ENCODE measurements at regions not wholly inside any gene's neighbourhood (a gene's known extent, or its start where the extent isn't known, plus 50 kb on each side); places are given as distances from the start of the nearest gene placed in this dataset.
"Not testable (repeated sequence)": the region's sequence is repeated elsewhere in the genome, so short reads cannot be mapped to it uniquely, and the experiment has no call there.

GRCh38 chr9:109616571-109617120 is 118.5 kb upstream of the PTPN3 start:
- Mint-ChIP-seq H3K4me3 (no peak overlapping the region), H3K4me1 (ENCODE audit: low read depth) (no peaks in the 10 kb centered on the region), H3K27ac (no peak overlapping the region), H3K27me3 (peaks cover 17% of the 10 kb centered on the region), H3K36me3 (ENCODE audit: low read depth) (no peaks in the 10 kb centered on the region), H3K9me3 (peaks cover 10% of the 10 kb centered on the region)

DNA sequence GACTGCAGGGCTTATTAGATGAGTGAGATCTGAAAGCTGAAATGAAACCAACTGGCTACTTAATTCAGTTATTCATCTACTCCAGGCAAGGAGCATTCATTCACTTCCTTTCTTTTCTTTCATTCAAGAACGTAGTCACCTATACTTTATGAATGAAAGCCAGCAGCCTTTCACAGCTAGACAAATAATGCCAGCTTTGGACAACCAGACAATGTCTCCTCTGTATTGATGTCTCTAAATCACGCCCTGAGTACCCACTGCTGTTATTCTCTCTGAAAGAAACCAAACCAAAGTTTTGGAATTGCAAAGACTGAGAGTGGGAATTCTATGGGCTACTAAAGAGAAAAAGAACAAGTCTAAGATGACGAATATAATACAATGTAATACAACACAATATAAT is 121.2 kb upstream of the PTPN3 start:
- Mint-ChIP-seq H3K27ac (no peak overlapping the region), H3K4me3 (no peak overlapping the region), H3K9me3 (peaks cover 12% of the 10 kb centered on the region), H3K27me3 (peaks cover 21% of the 10 kb centered on the region), H3K4me1 (ENCODE audit: low read depth) (no peaks in the 10 kb centered on the region), H3K36me3 (ENCODE audit: low read depth) (no peaks in the 10 kb centered on the region)

DNA sequence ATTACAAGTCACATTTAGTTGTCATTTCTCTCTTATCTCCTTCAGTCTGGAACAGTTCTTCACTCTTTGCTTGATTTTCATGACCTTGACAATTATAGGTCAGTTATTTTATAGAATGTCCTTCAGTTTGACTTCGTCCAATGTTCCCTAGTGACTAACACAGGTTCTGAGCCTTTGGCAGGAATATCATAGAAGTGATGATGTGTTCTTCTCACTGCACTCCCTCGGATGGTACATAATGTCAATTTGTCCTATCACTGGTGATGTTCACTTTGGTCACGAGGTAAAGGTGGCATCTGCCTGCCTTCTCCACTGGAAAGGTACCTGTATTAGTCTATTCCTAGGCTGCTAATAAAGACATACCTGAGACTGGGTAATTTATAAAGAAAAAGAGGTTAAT is 126.0 kb upstream of the PTPN3 start:
- Mint-ChIP-seq H3K4me3 (no peak overlapping the region), H3K27me3 (peaks cover 19% of the 10 kb centered on the region), H3K9me3 (peaks cover 7% of the 10 kb centered on the region), H3K36me3 (ENCODE audit: low read depth) (no peaks in the 10 kb centered on the region), H3K4me1 (ENCODE audit: low read depth) (no peaks in the 10 kb centered on the region), H3K27ac (no peak overlapping the region)

DNA sequence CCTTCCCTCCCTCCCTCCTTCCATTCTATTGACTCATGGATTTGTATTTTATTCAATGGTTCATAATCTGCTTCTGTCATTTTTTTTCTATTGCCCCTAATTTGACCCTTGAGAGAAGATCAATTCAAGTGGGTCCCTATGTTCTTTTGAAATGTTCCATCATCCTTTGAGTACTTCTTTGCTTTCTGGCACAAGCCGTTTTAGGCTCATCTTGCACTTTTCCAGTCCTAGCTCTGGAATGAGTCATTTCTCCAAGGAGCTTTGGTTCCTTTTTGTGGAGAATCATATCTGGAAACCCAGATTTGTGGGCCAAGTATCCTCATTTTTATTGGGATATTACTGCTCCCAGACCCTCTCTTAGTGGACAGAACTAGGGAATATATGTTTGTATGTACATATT is 126.8 kb upstream of the PTPN3 start:
- Mint-ChIP-seq H3K4me3 (no peak overlapping the region), H3K27ac (no peak overlapping the region), H3K27me3 (peaks cover 19% of the 10 kb centered on the region), H3K36me3 (ENCODE audit: low read depth) (no peaks in the 10 kb centered on the region), H3K9me3 (peaks cover 7% of the 10 kb centered on the region), H3K4me1 (ENCODE audit: low read depth) (no peaks in the 10 kb centered on the region)

GRCh38 chr9:109627042-109627441 is 128.9 kb upstream of the PTPN3 start:
- H3K4me3 Mint-ChIP-seq, result no peak overlapping the region
- H3K27me3 Mint-ChIP-seq, result peaks cover 11% of the 10 kb centered on the region
- H3K27ac Mint-ChIP-seq, result no peak overlapping the region
- H3K36me3 Mint-ChIP-seq (ENCODE audit: low read depth), result no peaks in the 10 kb centered on the region
- H3K4me1 Mint-ChIP-seq (ENCODE audit: low read depth), result no peaks in the 10 kb centered on the region
- H3K9me3 Mint-ChIP-seq, result peaks cover 10% of the 10 kb centered on the region

DNA sequence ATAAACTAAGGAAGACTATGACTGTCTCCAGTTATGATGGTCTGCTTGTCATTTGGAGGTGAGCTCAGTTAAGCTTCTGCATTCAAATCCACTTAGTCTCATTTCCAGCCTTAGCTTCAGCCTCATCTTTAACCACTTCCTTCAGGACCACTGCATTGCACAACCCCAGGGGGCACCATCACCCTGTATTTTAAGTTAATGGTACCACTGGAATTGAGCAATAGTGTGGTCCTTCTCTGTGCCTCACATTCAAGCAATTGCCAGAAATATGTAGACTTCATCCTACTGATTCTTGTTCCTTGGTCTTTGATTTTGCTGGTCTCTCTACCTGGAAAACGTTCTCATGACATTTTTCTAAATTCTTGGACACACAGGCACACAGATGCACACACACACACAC is 131.5 kb upstream of the PTPN3 start:
- Mint-ChIP-seq H3K4me1 (ENCODE audit: low read depth) (no peaks in the 10 kb centered on the region), H3K4me3 (no peak overlapping the region), H3K9me3 (peaks cover 7% of the 10 kb centered on the region), H3K27ac (no peak overlapping the region), H3K36me3 (ENCODE audit: low read depth) (no peaks in the 10 kb centered on the region), H3K27me3 (peaks cover 7% of the 10 kb centered on the region)

DNA sequence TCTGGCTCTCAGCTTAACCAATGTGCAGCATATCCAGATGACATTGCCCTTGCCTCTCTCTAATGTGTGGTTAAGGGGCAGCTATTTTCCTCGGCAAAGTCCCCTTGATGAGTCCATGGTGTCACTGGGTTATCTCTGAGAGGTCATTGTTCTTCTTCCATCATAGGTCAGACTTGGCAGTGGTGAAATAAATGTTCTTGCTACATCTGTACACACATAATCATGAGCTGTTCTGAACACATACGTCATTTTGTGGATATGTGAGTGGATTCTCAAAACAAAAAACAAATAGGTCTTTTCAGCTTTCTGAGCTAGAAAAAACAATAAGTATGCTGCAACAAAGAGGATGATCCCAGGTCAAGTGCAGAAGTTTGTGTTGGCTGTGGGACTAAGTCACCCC is 134.7 kb upstream of the PTPN3 start:
- H3K27me3 Mint-ChIP-seq, result peaks cover 28% of the 10 kb centered on the region
- H3K36me3 Mint-ChIP-seq (ENCODE audit: low read depth), result no peaks in the 10 kb centered on the region
- no peak overlapping the region for H3K4me3 Mint-ChIP-seq
- H3K27ac Mint-ChIP-seq, result no peak overlapping the region
- peaks cover 4% of the 10 kb centered on the region for H3K9me3 Mint-ChIP-seq
- H3K4me1 Mint-ChIP-seq (ENCODE audit: low read depth), result no peaks in the 10 kb centered on the region

DNA sequence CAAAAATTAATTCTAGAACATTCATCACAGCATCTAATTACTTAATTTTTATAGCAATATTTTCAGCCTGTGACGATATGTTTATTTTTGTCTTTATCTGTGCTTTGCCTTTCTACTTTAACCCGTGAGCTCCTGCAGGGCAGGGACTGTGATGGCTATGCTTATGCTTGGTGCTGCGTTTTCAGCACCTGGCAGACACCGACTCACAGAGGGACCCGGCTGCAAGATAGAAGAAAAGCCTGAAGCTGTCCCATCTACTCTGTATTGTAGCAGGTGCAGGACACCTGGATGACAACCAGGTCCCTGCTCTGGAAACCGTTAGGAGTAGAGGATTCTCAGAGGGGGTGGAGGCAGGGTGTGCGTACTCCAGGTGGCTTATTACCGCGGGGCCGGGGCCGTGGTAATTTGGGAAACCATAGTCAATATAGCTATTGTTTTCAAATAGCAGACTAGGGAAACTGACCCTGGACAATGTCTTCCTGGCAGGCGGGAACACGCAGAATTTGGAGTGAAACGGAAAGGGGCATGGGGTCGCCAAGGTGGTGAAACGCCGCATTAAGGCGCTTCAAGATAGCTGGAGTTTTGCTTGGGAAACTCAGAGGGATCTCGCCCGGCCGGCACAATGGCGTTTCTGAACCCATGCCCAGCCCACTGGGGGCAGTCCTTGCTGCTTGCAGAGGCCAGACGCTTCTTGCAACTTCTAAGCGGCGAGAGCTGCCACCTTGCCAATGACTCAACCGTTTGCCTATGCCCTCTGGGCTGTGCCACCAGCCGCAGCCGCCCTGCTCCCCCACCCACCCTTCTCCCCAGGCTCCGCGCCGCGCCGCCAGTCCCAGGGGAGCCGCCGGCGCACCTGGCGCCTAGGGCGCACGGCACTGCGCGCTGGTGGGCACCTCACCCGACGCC is 140.1 kb upstream of the PALM2AKAP2 start:
- peaks cover 74% of the 10 kb centered on the region for H3K27me3 Mint-ChIP-seq
- no peaks in the 10 kb centered on the region for H3K36me3 Mint-ChIP-seq (ENCODE audit: low read depth)
- no peak overlapping the region for H3K4me3 Mint-ChIP-seq
- H3K27ac Mint-ChIP-seq, result no peak overlapping the region
- H3K9me3 Mint-ChIP-seq, result no peaks in the 10 kb centered on the region
- no peaks in the 10 kb centered on the region for H3K4me1 Mint-ChIP-seq (ENCODE audit: low read depth)

DNA sequence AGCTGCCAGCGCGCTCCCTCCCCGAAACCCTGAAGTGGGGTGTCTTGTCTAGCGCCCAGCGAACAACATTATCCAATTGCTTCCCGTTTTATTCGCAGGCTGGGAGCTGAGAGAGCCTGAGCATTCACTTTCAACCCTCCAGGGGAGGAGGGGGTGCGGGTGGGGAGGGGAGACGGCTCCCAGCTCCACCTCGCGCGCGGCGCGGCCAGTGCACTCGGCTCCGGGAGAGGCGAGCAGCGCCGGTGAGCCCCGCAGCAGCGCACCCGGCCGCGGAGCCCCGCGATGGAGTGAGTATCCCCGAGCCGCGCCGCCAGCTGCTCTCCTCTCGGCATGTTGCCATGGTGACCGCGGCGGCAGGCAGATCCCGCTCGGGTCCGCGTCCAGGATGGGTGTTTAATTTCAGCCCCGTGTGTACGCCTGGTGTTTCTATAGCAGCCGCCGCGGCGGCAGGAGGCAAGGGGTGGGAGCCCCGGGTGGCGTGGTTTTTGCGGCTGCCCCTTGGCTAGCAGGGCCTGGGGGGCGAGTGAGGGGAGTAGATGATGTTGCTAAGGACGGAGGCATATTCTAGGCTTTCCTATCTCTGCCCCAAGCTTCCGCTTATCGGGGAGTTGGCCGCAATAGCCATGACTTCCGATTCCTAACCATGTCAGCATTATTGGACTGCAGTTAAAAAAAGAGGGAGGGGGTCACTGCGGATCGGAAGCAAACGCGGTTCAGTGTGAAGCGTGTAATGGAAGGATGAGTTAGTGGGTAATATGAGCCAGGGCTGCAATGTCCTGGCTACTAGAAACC is 139.2 kb upstream of the PALM2AKAP2 start:
- no peak overlapping the region for H3K27ac Mint-ChIP-seq

DNA sequence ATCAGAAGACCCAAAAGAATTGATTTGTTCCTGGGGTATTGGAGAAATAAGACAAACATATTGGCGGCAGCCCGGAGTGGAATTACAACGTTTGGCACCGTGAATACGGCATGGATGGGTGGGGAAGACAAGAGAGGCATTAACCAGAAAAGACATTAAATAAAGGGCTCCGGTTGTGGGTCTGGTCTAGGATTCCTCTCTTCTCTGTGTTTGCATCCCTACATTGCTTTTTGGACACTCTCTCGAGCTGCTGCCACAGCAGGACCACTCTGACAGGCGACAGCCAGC is 138.7 kb upstream of the PALM2AKAP2 start:
- Mint-ChIP-seq H3K27me3 (peaks cover 60% of the 10 kb centered on the region), H3K36me3 (ENCODE audit: low read depth) (no peaks in the 10 kb centered on the region), H3K4me3 (no peak overlapping the region)

More for the DNA sequence above, 139.2 kb upstream of the PALM2AKAP2 start:
- H3K4me3 Mint-ChIP-seq, result no peak overlapping the region
- no peaks in the 10 kb centered on the region for H3K4me1 Mint-ChIP-seq (ENCODE audit: low read depth)
- H3K36me3 Mint-ChIP-seq (ENCODE audit: low read depth), result no peaks in the 10 kb centered on the region
- H3K9me3 Mint-ChIP-seq, result no peaks in the 10 kb centered on the region
- H3K27me3 Mint-ChIP-seq, result peaks cover 65% of the 10 kb centered on the region

DNA sequence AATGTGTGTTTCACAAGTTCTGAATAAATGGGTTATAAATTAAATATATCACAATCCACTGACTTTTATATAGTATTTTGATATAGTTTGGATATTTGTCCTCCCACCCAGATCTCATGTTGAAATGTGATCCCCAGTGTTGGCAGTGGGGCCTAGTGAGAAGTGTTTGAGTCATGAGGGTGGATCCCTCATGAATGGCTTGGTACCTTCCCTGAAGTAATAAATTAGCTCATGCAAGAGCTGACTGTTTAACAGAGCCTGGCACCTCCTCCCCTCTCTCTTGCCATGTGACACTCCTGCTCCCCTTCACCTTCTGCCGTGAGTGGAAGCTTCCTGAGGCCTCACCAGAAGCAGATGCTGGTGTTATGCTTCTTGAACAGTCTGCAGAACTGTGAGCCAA is 127.9 kb upstream of the PALM2AKAP2 start:
- Mint-ChIP-seq H3K27me3 (no peaks in the 10 kb centered on the region), H3K4me3 (no peak overlapping the region), H3K36me3 (ENCODE audit: low read depth) (no peaks in the 10 kb centered on the region), H3K27ac (no peak overlapping the region), H3K4me1 (ENCODE audit: low read depth) (no peaks in the 10 kb centered on the region), H3K9me3 (no peaks in the 10 kb centered on the region)

More for the DNA sequence above, 138.7 kb upstream of the PALM2AKAP2 start:
- Mint-ChIP-seq H3K9me3 (no peaks in the 10 kb centered on the region), H3K27ac (no peak overlapping the region), H3K4me1 (ENCODE audit: low read depth) (no peaks in the 10 kb centered on the region)

- H3K36me3 Mint-ChIP-seq (ENCODE audit: low read depth), result no peaks in the 10 kb centered on the region
- no peak overlapping the region for H3K27ac Mint-ChIP-seq
- H3K4me1 Mint-ChIP-seq (ENCODE audit: low read depth), result no peaks in the 10 kb centered on the region
- no peak overlapping the region for H3K4me3 Mint-ChIP-seq
- H3K27me3 Mint-ChIP-seq, result no peaks in the 10 kb centered on the region
- H3K9me3 Mint-ChIP-seq, result peaks cover 1% of the 10 kb centered on the region
Observed at GRCh38 chr9:109652971-109653370, 127.0 kb upstream of the PALM2AKAP2 start.

GRCh38 chr9:109653470-109653869 is 126.5 kb upstream of the PALM2AKAP2 start:
- no peak overlapping the region for H3K27ac Mint-ChIP-seq
- H3K36me3 Mint-ChIP-seq (ENCODE audit: low read depth), result no peaks in the 10 kb centered on the region

DNA sequence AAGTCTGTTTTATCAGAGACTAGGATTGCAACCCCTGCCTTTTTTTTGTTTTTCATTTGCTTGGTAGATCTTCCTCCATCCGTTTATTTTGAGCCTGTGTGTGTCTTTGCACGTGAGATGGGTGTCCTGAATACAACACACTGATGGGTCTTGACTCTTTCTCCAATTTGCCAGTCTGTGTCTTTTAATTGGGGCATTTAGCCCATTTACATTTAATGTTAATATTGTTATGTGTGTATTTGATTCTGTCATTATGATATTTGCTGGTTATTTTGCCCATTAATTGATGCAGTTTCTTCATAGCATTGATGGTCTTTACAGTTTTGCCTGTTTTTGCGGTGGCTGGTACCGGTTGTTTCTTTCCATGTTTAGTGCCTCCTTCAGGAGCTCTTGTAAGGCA is 116.0 kb upstream of the PALM2AKAP2 start:
- H3K4me3 Mint-ChIP-seq; H3K4me1 Mint-ChIP-seq (ENCODE audit: low read depth); H3K27ac Mint-ChIP-seq; H3K36me3 Mint-ChIP-seq (ENCODE audit: low read depth); H3K27me3 Mint-ChIP-seq: not testable (repeated sequence)
- peaks cover 19% of the 10 kb centered on the region for H3K9me3 Mint-ChIP-seq

More at GRCh38 chr9:109653470-109653869, 126.5 kb upstream of the PALM2AKAP2 start:
- Mint-ChIP-seq H3K27me3 (no peaks in the 10 kb centered on the region), H3K4me1 (ENCODE audit: low read depth) (no peaks in the 10 kb centered on the region), H3K4me3 (no peak overlapping the region), H3K9me3 (peaks cover 3% of the 10 kb centered on the region)

GRCh38 chr9:109665736-109666135 is 114.3 kb upstream of the PALM2AKAP2 start:
- not testable (repeated sequence) for H3K4me3 Mint-ChIP-seq; H3K4me1 Mint-ChIP-seq (ENCODE audit: low read depth); H3K36me3 Mint-ChIP-seq (ENCODE audit: low read depth); H3K27ac Mint-ChIP-seq; H3K27me3 Mint-ChIP-seq
- peaks cover 19% of the 10 kb centered on the region for H3K9me3 Mint-ChIP-seq
